Kidney epithelial cell (primary cell): ENCODE measurements at regions not wholly inside any gene's neighbourhood (a gene's known extent, or its start where the extent isn't known, plus 50 kb on each side); places are given as distances from the start of the nearest gene placed in this dataset.

Experiments
- DNase-seq: peaks from one replicate; pipeline ENCODE4 v3.0.0-alpha.2; 2010; ENCODE audit warnings: low read depth
- H3K27me3 ChIP-seq: 2 replicates; pipeline ENCODE4 v1.6.0; 2011; ENCODE audit warnings: low read length; ENCODE audit not compliant: control insufficient read depth, insufficient read depth
- H3K36me3 ChIP-seq: 2 replicates; pipeline ENCODE4 v1.5.1; 2011; ENCODE audit warnings: low read length; ENCODE audit not compliant: control insufficient read depth, insufficient read depth
- H3K4me3 ChIP-seq: 2 replicates; pipeline ENCODE4 v1.5.1; 2011; ENCODE audit warnings: low read depth, mild to moderate bottlenecking, control low read depth, low read length
- CTCF ChIP-seq: IDR thresholded peaks from 2 replicates; pipeline ENCODE4 v1.5.1; 2011; ENCODE audit warnings: mild to moderate bottlenecking, moderate library complexity, low read length, control low read depth, inconsistent platforms; ENCODE audit not compliant: insufficient read depth, poor library complexity, severe bottlenecking

GRCh38 chr18:22650247-22650646, 232.5 kb upstream of the CTAGE1 start:
- no peak for TF ChIP-seq CTCF

GRCh38 chr18:22657619-22658018, 239.9 kb upstream of the CTAGE1 start:
- Histone ChIP-seq H3K36me3 (no peaks in the 10 kb centered on the region), H3K27me3 (no peaks in the 10 kb centered on the region), H3K4me3 (no peak overlapping the region)
- DNase-seq: no peak
- no peak for TF ChIP-seq CTCF

More at GRCh38 chr18:22650247-22650646, 232.5 kb upstream of the CTAGE1 start:
- Histone ChIP-seq H3K4me3 (no peak overlapping the region), H3K27me3 (no peaks in the 10 kb centered on the region), H3K36me3 (no peaks in the 10 kb centered on the region)
- no peak for DNase-seq

DNA sequence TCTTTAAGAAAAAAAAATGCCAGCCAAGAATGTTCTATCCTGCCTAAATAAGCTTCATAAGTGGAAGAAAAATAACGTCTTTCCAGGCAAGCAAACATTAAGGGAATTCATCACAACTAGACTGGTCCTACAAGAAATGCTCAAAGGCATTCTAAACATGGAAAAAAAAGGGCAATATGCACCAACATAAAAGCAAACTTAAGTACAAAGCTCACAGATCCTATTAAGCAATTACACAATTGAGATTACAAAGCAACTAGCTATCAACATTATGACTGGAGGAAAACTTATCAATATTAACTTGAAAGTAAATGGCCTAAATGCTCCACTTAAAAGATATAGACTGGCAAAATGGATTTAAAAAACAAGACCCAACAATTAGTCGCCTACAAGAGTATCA, 240.6 kb upstream of the CTAGE1 start:
- no peak for TF ChIP-seq CTCF
- H3K36me3 ChIP-seq: no peaks in the 10 kb centered on the region
- H3K27me3 ChIP-seq: no peaks in the 10 kb centered on the region
- H3K4me3 ChIP-seq: no peak overlapping the region
- DNase-seq: no peak

DNA sequence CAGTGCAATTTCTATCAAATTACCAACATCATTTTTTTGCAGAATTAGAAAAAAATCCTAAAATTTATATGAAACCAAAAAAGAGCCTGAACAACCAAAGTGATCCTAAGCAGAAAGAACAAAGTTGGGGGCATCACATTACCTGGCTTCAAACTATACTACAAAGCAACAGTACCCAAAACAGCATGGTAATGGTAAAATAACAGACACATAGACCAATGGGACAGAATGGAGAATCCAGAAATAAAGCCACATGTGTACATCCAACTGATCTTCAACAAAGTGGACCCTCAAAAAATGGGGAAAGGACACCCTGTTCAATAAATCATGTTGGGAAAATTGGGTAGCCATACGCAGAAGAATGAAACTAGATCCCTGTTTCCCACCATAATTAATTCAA, 245.7 kb upstream of the CTAGE1 start:
- Histone ChIP-seq H3K27me3 (no peaks in the 10 kb centered on the region), H3K4me3 (no peak overlapping the region), H3K36me3 (no peaks in the 10 kb centered on the region)
- DNase-seq: no peak
- TF ChIP-seq CTCF: no peak

DNA sequence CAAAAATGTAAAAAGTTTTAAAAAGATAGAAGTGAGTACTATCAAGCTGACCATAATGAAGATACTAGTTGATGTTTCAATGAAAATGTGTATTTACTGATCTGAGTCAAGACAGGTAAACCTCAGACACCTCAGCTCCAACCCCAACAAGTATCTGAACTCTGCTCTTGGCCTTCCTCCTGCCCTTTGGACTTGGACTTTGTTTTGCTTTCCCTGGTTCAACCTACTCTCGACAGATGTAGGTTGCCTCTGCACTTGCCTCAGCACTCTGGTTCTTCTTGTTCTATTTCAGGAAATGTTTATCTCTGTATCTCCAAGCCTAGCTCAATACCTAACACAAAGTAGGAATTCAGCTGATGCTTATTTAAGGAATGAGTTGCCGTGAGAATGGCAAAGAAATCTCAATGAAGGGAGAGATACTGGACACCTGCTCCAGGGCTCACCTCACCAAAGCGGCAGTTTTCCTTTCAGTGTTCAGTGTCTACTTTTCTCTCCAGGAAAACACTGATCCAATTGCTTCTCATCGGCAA, 248.8 kb upstream of the CTAGE1 start:
- no peaks in the 10 kb centered on the region for H3K36me3 ChIP-seq
- no peak overlapping the region for H3K4me3 ChIP-seq
- H3K27me3 ChIP-seq: no peaks in the 10 kb centered on the region
- no peak for TF ChIP-seq CTCF
- no peak for DNase-seq

DNA sequence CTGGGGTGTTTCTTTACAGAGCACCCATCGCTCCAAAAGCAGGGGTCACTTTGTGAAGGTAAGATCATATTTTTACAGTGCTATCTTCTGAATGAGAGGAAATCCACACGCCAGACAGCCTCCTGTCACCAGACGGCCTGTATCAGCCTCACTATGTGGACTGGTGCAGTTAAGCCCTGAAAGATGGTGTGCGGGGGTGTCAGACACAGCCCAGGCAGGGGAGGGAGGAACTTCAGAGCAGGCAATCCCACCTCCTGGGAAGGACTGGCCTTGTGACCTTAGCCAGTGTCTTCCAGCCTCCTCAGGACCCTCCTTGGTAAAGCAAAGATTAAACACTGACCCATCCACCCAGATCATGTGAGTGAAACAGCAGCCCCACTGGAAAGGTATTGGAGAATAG, 249.4 kb upstream of the CTAGE1 start:
- DNase-seq: no peak
- H3K36me3 ChIP-seq: no peaks in the 10 kb centered on the region

More for the DNA sequence above, 249.4 kb upstream of the CTAGE1 start:
- H3K27me3 ChIP-seq: no peaks in the 10 kb centered on the region
- no peak overlapping the region for H3K4me3 ChIP-seq
- no peak for TF ChIP-seq CTCF
